ENCODE measurements at regions not wholly inside any gene's neighbourhood (a gene's known extent, or its start where the extent isn't known, plus 50 kb on each side); places are given as distances from the start of the nearest gene placed in this dataset.

DNA sequence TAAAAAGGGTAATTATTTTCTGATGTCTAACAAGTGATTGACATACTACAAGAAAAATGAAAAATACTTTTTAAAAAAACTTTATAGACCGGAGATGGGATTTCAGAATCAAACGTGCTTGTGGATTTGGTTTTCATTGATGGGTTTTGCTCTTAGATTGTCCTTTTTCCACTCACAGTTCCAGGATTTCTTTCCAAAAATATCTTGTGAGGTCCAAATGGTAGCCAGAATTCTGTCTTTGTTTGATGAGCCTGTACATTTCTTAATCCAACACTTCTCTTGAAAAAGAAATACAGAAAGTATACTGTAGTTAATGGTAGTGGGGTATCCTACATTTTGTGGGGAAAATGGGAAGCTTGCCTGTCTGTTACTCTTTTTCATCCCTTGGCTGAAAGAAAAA is 329.3 kb downstream of the KCNJ2 start:
- TF ChIP-seq, protein P1, sequence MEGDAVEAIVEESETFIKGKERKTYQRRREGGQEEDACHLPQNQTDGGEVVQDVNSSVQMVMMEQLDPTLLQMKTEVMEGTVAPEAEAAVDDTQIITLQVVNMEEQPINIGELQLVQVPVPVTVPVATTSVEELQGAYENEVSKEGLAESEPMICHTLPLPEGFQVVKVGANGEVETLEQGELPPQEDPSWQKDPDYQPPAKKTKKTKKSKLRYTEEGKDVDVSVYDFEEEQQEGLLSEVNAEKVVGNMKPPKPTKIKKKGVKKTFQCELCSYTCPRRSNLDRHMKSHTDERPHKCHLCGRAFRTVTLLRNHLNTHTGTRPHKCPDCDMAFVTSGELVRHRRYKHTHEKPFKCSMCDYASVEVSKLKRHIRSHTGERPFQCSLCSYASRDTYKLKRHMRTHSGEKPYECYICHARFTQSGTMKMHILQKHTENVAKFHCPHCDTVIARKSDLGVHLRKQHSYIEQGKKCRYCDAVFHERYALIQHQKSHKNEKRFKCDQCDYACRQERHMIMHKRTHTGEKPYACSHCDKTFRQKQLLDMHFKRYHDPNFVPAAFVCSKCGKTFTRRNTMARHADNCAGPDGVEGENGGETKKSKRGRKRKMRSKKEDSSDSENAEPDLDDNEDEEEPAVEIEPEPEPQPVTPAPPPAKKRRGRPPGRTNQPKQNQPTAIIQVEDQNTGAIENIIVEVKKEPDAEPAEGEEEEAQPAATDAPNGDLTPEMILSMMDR (conservative IDR thresholded peaks at IDR 0.05; ENCODE audit: low read depth, low read length) = no peak
- no peak for TF ChIP-seq EZH2phosphoT487 (IDR thresholded peaks at IDR 0.05; ENCODE audit: borderline replicate concordance, low read length)
